NCI-H82 (cell line): ENCODE measurements at regions not wholly inside any gene's neighbourhood (a gene's known extent, or its start where the extent isn't known, plus 50 kb on each side); places are given as distances from the start of the nearest gene placed in this dataset.
"Not testable (repeated sequence)": the region's sequence is repeated elsewhere in the genome, so short reads cannot be mapped to it uniquely, and the experiment has no call there.

Experiments
- DNase-seq: peaks from one replicate; lab custom pipeline; 2025; lab: John Stamatoyannopoulos, UW

DNA sequence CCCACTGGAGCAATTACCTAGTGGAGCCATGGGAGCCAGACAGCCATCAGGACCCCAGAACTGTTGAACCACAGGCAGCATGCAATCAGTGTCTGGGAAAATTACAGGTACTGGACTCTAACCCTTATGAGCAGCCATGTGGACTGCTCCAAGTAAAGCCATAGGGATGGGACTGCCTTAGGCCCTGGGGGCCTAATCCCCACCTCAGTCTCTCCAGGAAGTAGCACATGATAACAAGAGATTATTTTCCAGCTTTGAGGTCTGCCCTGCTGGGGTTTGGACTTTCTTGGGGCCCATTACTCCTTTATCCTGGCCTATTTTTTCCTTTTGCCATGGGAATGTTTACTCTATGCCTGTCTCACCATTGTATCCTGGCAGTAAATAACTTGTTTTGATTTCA is 226.8 kb downstream of the AEBP2 start:
- no peak for DNase-seq

DNA sequence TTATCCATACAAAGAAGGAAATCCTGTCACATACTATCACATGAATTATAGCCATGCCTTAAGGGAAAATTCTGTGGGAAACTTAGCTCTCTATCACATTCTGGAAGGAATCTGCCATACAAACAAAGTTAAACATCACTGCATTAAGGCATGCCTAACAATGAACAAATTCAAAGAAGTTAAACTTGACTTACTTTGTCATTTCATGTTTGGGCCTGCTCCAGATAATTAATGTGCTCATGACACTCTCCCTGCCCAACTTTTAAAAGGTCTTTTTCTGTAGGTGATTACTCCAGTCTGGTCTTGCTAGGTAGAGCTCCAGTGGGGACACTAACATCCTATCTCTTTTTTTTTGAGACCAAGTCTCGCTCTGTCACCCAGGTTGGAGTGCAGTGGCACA is 230.5 kb downstream of the AEBP2 start:
- DNase-seq = no peak

DNA sequence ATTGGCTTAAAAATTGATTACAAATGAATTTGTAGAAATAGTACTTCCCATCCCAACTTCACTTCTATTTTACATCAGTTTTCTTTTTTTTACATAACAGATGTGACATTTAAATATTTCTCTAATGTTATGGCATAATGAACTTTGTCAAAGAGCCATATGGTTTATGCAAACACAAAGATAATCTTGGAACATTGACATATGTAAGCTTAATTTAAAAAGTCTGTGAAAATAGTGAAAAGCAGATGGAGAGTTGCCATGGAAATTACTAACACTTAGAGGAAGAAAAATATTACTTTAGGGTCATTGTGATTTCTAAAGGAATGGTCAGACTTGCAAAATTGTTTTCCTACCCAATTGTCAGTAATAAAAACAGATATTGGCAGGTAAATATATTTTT is 232.4 kb downstream of the AEBP2 start:
- DNase-seq = no peak

DNA sequence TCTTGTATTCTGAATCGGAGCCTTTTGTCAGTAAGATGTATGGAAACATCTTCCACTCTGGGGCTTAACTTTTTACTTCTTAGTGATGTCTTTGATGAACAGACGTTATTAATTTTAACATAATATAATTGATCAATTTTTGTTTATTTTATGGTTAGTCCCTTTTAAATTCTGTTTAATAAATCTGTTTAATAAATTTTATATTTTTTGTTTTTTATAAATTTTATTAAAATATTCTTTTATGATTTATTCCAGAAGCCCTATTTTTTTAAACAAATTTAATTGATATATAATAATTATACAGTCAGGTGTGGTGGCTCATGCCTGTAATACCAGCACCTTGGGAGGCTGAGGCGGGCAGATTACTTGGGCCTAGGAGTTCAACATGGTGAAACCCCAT is 235.1 kb downstream of the AEBP2 start:
- DNase-seq = no peak

DNA sequence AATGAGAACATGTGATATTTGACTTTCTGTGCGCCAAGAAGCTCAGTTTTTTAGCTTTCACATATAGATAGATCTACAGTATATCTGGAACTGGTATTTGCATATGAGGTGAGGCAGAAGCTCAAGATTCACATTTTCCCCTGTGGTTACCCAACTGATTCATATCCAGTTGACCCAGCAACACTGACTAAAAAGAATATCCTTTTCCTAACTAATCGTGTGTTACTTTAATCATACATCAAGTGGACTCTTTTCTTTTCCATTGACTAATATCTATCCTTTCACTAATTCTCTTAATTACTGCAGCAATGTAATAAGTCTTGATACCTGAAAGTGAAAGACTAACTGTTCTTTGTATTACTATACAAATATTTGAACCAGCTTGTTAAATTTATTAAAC is 236.1 kb downstream of the AEBP2 start:
- no peak for DNase-seq

DNA sequence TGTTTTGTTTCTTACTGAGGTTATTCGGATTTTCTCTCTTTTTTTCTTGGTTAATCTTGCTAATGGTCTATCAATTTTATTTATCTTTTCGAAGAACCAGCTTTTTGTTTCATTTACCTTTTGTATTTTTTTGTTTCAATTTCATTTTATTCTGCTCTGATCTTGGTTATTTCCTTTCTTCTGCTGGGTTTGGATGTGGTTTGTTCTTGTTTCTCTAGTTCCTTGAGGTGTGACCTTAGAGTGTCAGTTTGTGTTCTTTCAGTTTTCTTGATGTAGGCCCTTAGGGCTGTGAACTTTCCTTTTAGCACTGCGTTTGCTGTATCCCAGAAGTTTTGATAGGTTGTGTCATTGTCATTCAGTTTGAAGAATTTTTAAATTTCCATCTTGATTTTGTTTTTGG is 239.2 kb downstream of the AEBP2 start:
- not testable (repeated sequence) for DNase-seq

DNA sequence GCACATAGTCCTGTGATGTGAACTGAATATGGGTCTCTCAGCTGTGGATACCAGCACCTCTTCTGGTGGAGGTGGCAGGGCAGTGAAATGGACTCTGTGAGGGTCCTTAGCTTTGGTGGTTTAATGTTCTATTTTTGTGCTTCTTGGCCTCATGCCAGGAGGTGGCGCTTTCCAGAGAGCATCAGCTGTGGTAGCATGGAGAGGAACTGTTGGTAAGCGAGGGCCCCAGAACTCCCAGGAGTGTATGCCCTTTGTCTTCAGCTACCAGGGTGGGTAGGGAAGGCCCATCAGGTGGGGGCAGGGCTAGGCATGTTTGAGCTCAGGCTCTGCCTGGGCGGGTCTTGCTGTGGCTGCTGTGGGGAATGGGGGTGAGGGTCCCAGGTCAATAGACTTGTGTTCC is 241.7 kb downstream of the AEBP2 start:
- peak; percentile 8 for DNase-seq

DNA sequence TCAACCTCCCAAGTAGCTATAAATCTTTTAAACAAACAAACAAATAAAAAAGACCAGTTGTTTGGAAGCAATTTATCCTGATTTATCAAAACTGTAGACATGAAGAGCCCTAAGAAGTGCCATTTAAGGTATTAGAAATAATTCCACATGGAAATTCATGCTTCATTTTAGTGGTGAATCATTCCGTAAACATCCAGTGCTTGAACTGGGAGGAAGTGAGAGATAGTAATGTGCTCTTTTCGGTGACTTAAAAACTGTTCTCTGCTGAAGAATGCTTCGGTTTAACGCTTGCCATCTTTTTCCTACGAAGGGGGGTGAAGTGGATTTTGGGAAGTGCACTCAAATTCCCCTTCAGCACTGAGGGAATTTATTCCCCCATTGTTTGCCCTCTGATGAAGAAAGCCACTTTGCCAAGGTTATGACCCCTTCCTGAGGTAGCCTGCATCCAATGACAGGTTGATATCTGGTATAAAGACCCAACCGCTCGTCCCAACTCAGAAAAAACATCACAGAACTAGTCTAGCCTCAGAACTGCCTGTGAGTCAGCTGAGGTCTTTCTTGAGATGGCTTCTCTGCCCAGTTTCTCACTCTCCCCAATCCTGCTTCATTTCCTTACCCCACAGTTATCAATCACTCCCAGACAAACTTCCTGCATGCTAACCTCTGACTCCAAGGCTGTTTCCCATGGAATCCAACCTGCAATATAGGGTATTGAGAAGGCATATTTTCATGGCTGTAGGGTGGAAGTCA is 244.1 kb downstream of the AEBP2 start:
- no peak for DNase-seq

DNA sequence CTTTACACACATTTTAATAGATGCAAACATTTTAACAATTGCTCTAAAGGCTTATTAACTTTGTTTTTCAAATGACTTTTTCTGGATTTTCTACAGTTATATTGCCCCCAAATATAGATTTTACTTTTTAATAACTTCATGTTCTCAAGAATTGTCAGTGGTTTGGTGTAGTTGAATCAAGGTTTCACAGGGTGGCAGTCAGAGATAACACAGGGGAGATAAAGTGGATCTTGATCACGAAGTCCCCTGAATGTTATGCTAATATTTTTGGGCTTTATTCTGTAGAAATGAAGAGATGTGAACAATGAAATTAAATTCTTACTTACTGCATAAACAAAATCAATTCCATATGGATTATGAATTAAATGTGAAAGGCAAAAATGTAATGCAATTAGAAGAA is 248.1 kb downstream of the AEBP2 start:
- no peak for DNase-seq

DNA sequence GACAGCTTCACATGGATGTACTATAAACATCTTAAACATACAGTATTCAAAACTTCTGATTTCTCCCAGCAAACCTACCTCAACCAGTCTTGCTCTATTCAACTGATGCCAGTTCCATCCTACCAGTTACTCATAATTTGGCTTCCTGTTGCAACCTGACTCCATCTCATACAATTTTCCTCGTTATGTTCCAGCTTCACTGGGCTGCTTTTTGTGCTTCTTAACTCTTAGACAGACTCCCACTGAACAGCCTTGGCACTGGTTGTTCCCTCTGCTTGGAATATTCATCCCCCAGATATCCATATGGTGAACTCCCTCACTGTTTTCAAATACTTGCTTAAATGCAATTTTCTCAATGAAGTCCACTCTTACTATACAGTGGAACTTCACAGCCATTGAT is 249.2 kb downstream of the AEBP2 start:
- DNase-seq = no peak

DNA sequence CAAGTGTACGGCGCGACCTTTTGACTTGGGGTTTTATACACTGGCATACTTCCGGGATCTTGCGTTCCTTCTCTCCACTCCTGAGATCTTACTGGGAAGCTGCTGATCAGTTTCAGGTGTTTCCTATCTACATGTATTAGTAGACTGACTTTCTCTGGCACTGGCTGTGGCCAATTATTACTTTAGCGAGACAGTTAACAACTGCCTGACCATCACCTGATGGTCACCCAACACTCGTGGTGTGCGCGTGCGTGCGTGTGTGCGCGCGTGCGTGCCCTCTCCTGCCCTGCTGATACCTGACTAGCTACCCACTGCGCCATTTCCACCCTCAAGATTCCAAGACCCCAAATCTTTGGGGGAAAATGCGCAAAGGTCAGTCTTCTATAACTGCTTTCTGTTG is 249.9 kb downstream of the AEBP2 start:
- no peak for DNase-seq

DNA sequence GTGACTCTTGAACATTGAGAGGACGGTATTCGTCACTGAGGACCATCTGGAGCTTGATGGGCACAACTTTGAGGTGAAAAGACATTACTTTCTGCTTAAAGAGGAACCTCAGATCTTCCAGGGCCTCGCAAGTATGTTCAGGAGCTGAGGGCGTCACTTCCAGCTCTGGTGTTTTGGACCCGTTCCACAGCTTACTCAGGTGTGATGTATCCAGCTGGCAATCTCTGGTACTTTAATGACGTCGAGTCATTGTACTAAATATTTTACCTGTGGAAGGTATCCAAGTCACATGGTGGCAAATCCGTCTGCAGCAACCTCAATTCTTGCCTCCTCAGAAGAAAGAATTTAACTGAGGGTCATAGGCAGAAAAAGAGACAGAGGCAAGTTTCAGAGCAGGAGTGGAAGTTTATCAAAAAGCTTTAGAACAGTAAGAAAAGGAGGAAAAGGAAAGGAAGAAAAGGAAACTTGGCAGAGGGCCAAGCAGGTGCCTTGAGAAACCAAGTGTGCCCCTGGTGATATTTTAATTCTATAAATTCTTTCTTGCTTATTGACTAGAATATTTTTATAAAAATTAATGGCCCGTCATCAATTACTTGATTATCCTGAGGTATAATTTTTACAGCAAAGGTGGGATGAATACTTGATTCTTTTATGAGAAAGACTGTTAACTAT is 250.6 kb downstream of the AEBP2 start:
- no peak for DNase-seq

DNA sequence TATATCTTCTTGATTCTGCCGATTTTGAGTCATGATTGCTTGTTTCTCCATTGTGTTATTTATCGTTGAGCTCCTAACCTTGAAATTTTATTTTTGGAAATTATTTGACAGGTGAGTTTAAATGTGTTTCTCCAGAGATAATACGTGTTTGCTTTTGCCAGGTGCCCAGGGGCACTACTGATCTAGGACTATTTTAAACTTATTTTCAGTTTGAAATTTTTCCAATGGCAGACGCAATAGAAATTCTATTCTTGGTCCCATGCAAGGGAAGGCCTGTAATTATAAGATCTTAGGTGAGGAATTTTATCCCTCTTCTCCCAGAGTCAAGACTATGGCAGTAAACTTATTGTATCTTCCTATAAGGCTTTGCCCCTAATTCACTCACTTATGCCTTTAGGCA is 252.8 kb downstream of the AEBP2 start:
- DNase-seq = no peak

DNA sequence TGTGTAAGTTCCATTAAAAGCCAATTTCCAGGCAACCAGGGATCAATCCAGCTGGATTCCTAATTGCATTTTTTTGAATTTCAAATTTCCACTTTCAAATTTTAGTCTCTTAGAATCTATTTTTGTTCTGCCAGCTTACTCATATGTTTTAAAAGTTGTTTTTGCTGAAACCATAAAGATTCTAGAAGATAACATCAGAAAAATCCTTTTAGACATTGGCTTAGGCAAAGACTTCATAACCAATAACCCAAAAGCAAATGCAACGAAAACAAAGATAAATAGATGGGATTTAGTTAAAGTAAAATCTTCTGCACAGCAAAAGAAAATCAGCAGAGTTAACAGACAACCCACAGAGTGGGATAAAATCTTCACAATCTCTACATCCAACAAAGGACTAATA is 253.3 kb downstream of the AEBP2 start:
- DNase-seq = no peak

DNA sequence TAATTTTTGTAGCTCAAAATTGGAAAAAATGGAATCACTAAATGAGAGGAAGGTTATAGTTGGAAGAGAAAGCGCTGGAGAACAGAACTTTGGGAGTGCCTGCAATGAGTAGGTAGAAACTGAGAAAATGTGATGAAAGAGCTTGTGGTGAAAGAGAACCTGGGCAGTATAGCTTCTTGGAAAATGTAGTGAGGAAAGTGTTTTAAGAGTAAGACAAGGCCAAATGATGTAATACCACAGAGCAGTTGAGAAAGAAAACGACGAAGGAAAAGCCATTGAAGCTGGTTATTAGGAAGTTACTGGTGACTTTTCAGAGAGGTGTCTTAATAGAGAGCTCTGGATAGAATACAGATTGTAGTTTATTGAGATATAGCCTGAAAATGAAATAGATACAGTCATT is 255.3 kb downstream of the AEBP2 start:
- DNase-seq = no peak

DNA sequence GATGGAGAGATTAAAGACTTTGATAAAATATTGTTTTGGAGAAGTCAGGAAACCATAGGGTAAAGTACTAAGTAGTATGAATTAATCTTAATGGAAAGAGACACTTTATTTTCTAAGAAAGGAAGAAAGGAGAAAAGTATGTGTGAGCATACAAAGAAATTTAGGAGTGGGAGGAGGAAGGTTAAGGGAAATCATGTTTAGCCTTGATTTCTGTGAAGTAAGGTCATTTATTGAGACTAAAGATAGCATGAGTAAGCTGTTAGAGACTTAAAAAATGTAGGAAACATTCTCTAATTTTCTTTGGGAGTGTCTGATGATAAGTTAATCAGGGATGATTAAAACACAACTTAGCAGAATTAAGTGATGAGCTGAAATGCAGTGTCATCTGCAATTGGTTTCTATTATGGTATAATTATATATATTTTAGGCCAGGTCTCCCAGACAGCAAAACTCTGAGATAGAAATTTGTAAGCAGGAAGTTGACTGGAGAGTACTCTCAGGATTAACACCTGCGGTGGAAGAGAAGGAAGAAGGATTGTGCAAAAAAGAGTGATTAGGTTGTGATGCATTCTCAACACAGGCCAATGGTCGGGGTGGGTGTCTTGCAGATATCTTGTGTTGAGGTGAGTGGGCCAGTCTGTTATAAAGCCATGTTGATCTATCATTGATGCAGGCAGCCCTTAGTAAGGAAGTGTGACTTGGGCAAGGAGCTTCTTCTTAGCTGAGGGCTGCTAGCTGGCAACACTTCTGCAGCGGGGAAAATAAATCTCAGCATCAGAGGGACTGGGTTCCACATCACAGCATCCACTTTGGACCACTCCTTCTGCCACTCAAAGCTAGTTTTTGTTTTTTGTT is 256.2 kb downstream of the AEBP2 start:
- DNase-seq = no peak

DNA sequence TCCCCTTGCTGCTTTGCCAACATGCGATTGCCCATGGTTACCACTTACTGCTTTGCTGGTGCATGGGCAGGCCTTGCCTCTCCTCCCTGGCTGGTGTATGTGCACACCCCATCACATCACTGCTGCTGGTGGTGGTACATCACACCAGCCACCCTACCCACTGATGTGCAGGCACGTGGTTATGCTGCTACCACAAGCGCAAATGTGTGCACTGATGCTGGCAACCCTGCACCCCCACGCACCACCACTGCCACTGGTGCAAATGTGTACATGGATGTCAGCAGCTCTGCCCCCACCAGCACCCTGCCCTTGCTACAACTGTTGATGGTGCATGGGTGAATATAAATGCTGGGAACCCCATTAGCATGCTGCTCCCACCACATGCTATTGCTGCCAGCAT is 261.7 kb downstream of the AEBP2 start:
- no peak for DNase-seq

DNA sequence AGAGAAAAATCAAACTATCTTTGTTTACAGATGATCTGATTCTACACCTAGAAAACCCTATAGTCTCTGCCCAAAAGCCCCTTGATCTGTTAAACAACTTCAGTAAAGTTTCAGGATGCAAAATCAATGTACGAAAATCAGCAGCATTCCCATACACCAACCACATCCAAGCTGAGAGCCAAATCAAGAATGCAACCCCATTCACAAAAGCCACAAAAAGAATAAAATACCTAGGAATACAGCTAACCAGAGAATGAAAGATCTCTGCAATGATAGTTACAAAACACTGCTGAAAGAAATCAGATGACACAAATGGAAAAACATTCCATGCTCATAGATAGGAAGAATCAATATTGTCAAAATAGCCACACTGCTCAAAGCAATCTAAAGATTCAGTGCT is 265.7 kb downstream of the AEBP2 start:
- DNase-seq = no peak

DNA sequence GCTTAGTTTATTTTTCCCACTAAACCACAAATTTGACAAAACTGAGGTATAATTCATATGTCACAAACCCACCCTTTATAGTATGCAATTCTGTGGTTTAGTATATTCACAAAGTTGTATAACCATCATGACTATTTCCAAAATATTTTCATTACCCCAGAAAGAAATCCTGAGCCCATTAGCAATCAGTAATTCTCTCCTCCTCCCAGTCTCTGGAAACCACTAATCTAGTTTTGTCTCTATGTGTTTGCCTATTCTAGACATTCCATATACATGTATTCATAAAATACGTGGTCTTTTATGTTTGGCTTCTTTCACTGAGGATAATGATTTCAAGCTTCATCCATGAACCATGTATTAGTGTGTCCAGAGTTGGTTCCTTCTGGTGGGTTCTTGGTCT is 267.6 kb downstream of the AEBP2 start:
- DNase-seq = no peak

DNA sequence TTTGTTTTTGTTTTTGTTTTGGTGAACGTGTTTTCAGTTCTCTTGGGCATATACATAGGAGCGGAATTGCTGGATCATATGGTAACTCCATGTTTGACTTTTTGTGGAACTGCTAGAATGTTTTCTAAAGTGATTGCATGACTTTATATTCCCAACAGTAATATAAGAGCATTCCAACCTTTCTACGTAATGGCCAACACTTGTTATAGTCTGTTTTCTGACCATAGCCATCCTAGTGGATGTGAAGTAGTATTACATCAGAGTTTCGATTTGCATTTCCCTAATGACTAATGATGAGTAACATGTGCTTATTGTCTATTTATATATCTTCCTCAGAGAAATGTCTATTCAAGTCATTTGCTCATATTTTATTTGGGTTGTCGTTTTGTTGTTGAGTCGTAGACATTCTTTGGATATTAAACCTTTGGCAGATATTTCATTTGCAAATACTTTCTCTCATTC is 268.7 kb downstream of the AEBP2 start:
- DNase-seq = no peak

DNA sequence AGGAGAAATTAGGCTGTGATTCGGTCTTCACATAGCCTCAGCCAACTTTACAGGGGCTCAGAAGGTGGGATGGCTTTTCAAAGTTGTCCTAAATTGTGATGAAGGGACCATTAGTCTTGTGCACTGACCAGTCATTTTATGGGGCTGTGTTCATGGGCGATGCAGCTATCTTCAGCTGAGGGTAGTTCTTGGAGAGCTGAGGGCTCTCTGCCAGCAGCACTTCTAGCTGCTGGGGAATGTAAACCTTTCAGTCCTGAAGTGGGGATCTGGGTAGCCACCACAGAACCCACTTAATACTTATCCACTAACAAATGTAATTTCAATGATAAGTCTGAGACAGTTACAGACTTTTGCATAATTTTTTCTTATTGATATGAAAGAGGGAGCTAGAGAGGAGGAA is 270.6 kb downstream of the AEBP2 start:
- no peak for DNase-seq

DNA sequence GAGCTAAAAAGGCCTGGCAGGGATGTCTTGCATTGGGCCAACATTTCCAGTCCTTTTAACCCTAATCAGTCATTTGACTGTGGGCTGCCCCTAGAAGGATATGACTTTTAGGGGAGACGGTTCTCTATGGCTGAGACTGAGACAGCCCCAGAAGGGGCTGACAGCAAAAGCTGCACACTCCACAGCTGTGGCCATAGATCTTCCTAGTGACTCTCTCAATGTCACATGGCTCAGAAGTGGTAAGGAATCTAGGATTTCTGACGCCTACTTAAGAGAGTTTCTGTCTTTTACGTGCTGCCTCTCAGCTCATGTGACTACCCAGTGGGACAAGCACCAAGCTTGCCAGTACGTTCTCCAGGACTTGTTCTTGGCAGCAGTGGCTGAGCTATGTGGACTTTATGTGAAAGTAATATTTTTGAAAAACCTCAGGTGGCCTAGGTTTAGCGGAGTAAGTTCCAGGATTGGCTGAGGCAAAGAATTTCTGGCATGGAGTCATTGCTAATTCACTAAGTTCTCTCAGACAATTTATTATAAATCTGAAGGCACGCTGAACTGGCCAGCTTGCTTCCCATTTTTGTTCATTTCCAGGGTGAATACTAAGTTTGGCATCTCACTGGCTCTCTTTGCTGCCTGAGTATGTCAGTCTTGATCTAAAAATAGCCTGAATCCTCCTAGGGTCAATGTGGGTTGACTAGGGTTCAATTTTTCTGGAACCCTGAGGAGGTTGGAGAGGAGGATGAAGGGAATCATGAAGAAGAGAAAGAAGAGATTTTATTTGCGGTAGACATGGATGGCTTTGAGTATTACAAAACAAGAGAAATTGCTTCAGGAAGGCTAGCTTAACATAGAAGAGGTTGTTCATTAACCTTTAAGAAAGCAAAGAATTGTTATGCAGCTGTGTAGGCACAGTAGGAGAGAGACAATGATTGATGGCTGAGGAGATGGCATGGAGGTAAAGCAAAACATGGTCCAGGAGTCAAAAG is 271.8 kb downstream of the AEBP2 start:
- no peak for DNase-seq
